ENCODE measurements at regions not wholly inside any gene's neighbourhood (a gene's known extent, or its start where the extent isn't known, plus 50 kb on each side); places are given as distances from the start of the nearest gene placed in this dataset.

DNA sequence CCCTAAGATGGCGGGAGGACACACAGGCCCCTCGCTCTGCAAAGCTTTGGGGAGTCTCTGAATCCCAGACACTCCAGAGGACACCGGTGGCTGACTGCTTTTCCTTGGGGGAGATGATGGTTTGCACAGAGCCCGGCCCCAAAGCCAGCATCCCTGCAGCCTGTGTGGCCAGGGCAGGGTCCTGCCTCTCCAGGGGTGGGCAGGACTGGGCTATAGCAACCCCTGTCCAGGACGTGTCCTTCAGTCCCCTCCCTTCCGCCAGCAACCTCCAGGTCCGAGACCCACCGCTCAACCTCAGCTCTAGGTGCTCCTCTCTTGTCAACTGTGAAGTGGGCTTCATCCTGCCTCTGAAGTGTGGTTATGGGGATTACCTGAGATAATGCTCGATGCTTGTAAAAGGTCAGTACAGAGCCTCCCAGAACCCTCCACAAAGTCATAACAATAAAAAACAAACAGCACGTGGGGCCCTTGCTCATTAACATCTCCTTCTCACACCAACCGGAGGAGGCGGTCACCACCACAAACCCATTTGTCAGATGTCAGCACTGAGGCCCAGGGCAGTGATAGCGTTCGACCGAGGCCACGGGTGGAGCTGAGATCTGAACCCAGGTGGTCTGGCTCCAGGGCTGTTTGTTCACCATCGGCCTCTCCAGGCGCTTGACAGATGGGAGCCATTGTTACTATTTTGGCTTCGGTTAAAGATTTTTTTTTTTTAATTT, 304.8 kb downstream of the IRF8 start:
- H3K9me3 ChIP-seq (ENCODE audit: insufficient read depth, low read depth, low read length) = no peaks in the 10 kb centered on the region
- WGBS = 83% methylated on average over 19 of the region's 19 CpGs
- H3K36me3 ChIP-seq (ENCODE audit: insufficient read depth, low read length) = no peaks in the 10 kb centered on the region
- peaks cover 6% of the 10 kb centered on the region; the same call in 1 of the 2 replicates for H3K4me1 ChIP-seq (ENCODE audit: insufficient read depth, low read length)
- H3K27ac ChIP-seq (ENCODE audit: low read depth, low read length) = no peak overlapping the region
- no peak overlapping the region for H3K4me3 ChIP-seq (ENCODE audit: low read length)
- H3K9ac ChIP-seq (ENCODE audit: low read depth, low read length) = no peak overlapping the region
- H3K27me3 ChIP-seq (ENCODE audit: insufficient read depth, low read length) = no peaks in the 10 kb centered on the region

DNA sequence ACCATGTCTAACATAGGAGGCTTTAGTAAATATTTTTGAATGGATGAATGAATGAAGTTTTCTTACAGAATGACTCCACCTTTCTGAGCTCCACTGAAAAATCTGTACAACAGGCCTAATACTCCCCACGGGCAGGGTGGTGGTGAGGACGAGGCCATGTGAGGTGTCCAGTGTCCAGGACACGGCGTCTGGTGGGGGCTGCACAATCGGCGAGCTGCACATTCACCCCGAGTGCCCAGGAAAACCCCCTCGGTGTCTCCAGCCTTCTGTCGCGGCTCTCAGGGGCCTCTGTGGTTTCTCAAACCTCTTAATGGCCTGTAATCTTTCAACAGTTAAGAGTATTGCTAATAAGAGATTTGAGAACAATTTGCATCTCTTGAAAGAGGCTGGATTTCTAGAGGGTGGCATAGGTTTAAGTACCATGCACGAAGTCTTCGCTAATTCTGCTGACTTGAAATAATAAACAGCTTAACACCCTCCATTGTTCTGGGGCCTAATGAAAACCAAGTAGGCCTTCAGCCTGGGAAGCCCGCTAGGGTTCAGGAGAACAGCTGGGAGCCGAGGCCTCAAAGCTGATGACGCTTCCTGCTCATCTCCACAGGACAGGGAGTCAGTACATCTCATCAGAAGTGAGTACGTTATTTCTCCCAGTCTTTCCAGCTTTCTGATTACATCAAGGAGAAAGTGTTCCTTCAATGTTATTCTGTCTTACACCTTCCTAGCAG, 304.6 kb upstream of the FOXF1 start:
- H3K9ac ChIP-seq (ENCODE audit: low read depth, low read length) = no peak overlapping the region
- H3K36me3 ChIP-seq (ENCODE audit: insufficient read depth, low read length) = no peaks in the 10 kb centered on the region
- no peaks in the 10 kb centered on the region for H3K9me3 ChIP-seq (ENCODE audit: insufficient read depth, low read depth, low read length)
- WGBS = 91% methylated on average over 16 of the region's 16 CpGs
- no peak overlapping the region for H3K4me3 ChIP-seq (ENCODE audit: low read length)
- no peak overlapping the region for H3K27ac ChIP-seq (ENCODE audit: low read depth, low read length)
- no peaks in the 10 kb centered on the region for H3K27me3 ChIP-seq (ENCODE audit: insufficient read depth, low read length)
- H3K4me1 ChIP-seq (ENCODE audit: insufficient read depth, low read length) = peaks cover 3% of the 10 kb centered on the region; the same call in 1 of the 2 replicates

DNA sequence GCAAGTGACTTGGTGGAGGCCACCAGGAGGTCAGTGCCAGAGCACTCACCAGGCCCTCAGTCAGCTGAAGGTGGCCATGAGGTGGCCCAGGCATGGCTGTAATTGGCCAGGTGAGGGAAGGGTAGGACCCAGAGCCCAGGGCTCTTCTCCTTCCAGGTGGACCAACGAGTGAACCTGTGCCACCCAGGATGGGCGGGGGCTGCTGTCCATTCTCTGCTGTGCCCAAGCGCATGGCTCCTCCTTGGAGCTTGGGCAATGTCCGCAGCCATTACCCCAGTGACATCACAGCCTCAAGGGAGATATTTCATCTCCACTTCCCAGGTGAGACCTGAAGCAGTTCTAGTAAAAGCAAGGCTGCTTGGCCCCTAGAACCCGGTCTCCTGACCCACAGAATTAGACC, 303.0 kb upstream of the FOXF1 start:
- H3K9ac ChIP-seq (ENCODE audit: low read depth, low read length) = no peak overlapping the region
- H3K27ac ChIP-seq (ENCODE audit: low read depth, low read length) = no peak overlapping the region
- H3K27me3 ChIP-seq (ENCODE audit: insufficient read depth, low read length) = no peaks in the 10 kb centered on the region
- H3K4me1 ChIP-seq (ENCODE audit: insufficient read depth, low read length) = no peaks in the 10 kb centered on the region
- 94% methylated on average over 5 of the region's 5 CpGs for WGBS
- H3K9me3 ChIP-seq (ENCODE audit: insufficient read depth, low read depth, low read length) = no peaks in the 10 kb centered on the region
- H3K36me3 ChIP-seq (ENCODE audit: insufficient read depth, low read length) = no peaks in the 10 kb centered on the region
- no peak overlapping the region for H3K4me3 ChIP-seq (ENCODE audit: low read length)

DNA sequence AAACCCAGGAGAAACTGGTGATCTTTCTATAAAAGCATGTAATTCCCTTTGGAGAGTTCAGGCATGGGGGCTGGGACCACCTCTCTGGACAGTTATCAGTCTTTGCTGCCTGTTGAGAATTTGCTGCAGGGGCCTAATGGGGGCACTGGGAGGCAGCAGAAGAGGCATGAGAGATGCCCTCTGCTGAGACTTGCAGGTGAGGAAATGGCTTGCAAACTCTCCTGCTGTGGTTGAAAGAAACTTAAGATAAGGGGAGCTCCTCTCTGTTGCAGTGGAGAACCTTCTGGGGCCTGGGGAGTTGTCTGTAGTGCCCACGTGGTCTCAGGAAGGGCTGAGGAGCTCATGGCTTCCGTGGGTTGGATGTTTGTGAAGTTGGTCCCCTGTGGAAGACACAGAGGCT, 301.1 kb upstream of the FOXF1 start:
- H3K36me3 ChIP-seq (ENCODE audit: insufficient read depth, low read length) = no peaks in the 10 kb centered on the region
- H3K27ac ChIP-seq (ENCODE audit: low read depth, low read length) = no peak overlapping the region
- H3K27me3 ChIP-seq (ENCODE audit: insufficient read depth, low read length) = no peaks in the 10 kb centered on the region
- H3K4me3 ChIP-seq (ENCODE audit: low read length) = no peak overlapping the region
- no peak overlapping the region for H3K9ac ChIP-seq (ENCODE audit: low read depth, low read length)
- WGBS = 65% methylated on average over 2 of the region's 2 CpGs
- no peaks in the 10 kb centered on the region for H3K4me1 ChIP-seq (ENCODE audit: insufficient read depth, low read length)
- H3K9me3 ChIP-seq (ENCODE audit: insufficient read depth, low read depth, low read length) = no peaks in the 10 kb centered on the region

DNA sequence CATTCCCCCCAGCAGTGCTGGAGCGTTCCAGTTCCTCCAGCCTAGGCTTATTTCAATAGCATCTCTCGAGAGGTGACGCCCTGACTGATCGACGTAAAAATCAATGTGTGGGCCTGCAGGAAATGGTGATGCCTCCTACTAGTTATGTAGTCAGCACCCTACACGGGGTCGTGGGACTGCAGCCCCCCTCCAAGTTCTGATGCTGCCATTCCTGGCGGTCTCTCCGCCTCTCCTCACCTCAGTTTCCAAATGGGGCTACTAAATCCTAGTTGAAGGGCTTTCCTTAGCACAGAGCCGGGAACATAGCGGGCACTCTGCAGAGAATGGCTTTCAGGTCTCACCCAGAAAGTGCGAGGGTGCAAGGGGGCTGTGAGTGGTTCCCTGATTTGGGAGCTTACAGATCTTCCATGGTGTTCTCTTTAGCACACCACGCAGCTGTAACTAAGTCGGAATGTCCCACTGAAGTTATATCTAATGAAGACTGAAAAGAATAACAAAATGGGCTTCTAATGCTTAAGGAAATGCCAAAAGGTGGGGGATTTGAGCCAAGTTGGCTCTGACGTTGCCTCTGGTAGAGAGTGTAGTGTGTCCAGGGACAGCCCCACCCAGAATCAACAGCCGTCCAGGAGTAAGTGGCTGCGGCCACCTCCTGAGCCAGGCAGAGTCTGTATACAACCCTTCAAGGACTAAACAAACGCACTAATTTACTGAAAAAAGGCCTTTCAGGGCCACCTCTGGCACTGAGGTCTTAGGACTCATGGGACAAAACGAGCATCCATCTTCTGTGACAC, 299.7 kb upstream of the FOXF1 start:
- Histone ChIP-seq H3K9me3 (ENCODE audit: insufficient read depth, low read depth, low read length) (no peaks in the 10 kb centered on the region), H3K4me1 (ENCODE audit: insufficient read depth, low read length) (no peaks in the 10 kb centered on the region), H3K36me3 (ENCODE audit: insufficient read depth, low read length) (no peaks in the 10 kb centered on the region), H3K9ac (ENCODE audit: low read depth, low read length) (no peak overlapping the region), H3K27me3 (ENCODE audit: insufficient read depth, low read length) (no peaks in the 10 kb centered on the region), H3K27ac (ENCODE audit: low read depth, low read length) (no peak overlapping the region), H3K4me3 (ENCODE audit: low read length) (no peak overlapping the region)
- 94% methylated on average over 19 of the region's 19 CpGs for WGBS

DNA sequence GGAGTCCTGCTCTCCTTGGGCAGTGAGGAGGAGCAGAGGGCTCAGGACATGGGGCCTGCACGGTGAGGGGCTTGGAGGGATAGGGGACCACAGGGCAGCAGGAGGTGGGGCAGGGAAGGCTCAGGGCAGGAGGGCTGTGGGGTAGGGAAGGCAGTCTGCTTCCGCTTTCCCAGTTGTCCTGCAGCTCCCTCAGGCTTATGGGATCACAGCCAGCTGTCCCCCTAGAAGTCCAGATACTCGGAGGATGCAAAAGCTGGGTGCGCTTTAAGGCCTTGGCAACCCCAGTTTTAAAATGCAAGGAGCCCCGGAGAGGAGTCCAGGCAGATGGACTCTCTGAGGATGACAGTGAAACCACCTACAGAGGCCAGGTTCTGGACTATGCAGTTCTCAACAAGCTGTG, 299.1 kb upstream of the FOXF1 start:
- H3K9ac ChIP-seq (ENCODE audit: low read depth, low read length) = no peak overlapping the region
- WGBS = 92% methylated on average over 5 of the region's 5 CpGs

DNA sequence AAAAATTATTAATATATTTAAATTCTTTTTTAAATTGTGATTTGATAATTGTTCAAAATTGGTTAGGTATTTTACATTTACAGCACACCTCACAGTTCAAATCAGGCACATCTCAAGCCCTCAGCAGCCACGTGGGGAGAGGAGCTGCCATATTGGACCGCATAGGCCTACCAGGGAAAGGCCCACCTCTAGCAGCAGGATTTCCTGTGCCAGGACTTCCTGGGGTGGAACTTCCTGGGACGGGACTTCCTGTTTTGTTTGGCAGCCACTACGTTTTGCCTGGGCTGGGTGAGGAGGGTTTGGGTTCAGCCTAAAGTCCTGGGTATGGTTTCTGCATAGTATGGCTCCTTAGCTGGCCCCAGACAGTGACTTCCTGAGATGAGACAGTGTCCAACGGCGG, 298.5 kb upstream of the FOXF1 start:
- Histone ChIP-seq H3K4me3 (ENCODE audit: low read length) (no peak overlapping the region), H3K27me3 (ENCODE audit: insufficient read depth, low read length) (no peaks in the 10 kb centered on the region), H3K27ac (ENCODE audit: low read depth, low read length) (no peak overlapping the region), H3K9me3 (ENCODE audit: insufficient read depth, low read depth, low read length) (no peaks in the 10 kb centered on the region), H3K4me1 (ENCODE audit: insufficient read depth, low read length) (no peaks in the 10 kb centered on the region), H3K9ac (ENCODE audit: low read depth, low read length) (no peak overlapping the region), H3K36me3 (ENCODE audit: insufficient read depth, low read length) (no peaks in the 10 kb centered on the region)
- 84% methylated on average over 4 of the region's 6 CpGs for WGBS

More for the DNA sequence above, 299.1 kb upstream of the FOXF1 start:
- no peak overlapping the region for H3K4me3 ChIP-seq (ENCODE audit: low read length)
- no peaks in the 10 kb centered on the region for H3K4me1 ChIP-seq (ENCODE audit: insufficient read depth, low read length)
- H3K36me3 ChIP-seq (ENCODE audit: insufficient read depth, low read length) = no peaks in the 10 kb centered on the region
- H3K27ac ChIP-seq (ENCODE audit: low read depth, low read length) = no peak overlapping the region
- no peaks in the 10 kb centered on the region for H3K27me3 ChIP-seq (ENCODE audit: insufficient read depth, low read length)
- H3K9me3 ChIP-seq (ENCODE audit: insufficient read depth, low read depth, low read length) = no peaks in the 10 kb centered on the region

DNA sequence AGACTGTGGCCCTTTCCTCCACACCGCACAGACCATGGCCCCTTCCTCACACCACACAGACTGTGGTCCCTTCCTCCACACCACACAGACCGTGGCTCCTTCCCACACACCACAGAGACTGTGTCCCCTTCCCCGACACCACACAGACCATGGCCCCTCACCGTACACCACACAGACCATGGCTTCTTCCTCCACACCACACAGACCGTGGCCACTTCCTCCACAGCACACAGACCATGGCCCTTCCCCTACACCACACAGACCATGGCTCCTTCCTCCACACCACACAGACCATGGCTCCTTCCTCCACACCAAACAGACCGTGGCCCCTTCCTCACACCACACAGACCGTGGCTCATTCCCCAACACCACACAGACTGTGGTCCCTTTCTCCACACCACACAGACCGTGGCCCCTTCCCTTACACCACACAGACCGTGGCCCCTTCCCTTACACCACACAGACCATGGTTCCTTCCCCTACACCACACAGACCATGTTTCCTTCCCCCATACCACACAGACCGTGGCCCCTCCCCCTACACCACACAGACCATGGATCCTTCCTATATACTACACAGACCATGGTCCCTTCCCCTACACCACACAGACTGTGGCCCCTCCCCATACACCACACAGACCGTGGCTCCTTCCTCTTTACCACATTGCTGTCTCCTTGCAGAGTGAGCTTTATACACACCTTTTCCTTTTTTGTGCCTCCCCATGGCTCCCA, 297.5 kb upstream of the FOXF1 start:
- H3K36me3 ChIP-seq (ENCODE audit: insufficient read depth, low read length) = no peaks in the 10 kb centered on the region
- H3K4me1 ChIP-seq (ENCODE audit: insufficient read depth, low read length) = no peaks in the 10 kb centered on the region
- 94% methylated on average over 11 of the region's 11 CpGs for WGBS

DNA sequence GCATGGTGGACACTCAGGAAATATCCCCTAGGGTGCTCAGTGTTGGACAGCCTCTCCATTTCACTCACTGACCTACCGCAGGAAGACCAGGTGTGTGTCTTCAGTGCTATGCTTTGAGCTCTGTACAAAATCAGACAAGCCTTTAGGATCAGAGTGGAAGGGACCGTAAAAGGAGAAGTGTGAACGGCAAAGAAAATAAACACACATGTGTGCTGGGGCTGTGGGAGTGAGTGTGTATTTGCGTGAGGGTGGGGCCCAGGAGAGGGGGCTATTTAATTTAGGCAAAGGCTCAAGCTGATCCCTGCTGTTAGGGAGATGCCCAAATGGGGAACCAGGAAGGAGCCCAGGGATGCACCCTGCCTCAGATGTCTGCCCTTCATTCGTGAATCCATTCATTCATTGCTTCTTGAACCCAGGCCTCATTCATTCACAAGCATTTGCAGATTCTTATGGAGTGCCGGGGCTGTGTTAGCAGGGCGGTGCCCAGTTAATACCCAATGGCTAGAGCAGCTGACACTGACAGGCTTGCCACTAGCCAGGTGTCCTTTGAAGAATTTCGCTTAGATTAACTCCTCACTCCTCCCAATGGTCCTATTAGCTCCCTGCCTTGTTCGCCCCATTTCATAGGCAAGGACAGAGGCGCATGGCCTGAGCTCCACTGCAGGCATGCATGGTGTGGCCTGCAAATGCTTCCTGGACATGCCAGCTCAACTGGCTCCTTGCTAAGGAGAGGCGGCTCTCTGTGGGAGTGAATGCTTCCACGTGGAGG, 296.7 kb upstream of the FOXF1 start:
- Histone ChIP-seq H3K36me3 (ENCODE audit: insufficient read depth, low read length) (no peaks in the 10 kb centered on the region), H3K4me1 (ENCODE audit: insufficient read depth, low read length) (no peaks in the 10 kb centered on the region), H3K9ac (ENCODE audit: low read depth, low read length) (no peak overlapping the region), H3K27ac (ENCODE audit: low read depth, low read length) (no peak overlapping the region), H3K9me3 (ENCODE audit: insufficient read depth, low read depth, low read length) (no peaks in the 10 kb centered on the region), H3K27me3 (ENCODE audit: insufficient read depth, low read length) (no peaks in the 10 kb centered on the region), H3K4me3 (ENCODE audit: low read length) (no peak overlapping the region)
- WGBS = 85% methylated on average over 12 of the region's 12 CpGs

More for the DNA sequence above, 297.5 kb upstream of the FOXF1 start:
- H3K4me3 ChIP-seq (ENCODE audit: low read length) = no peak overlapping the region
- H3K27me3 ChIP-seq (ENCODE audit: insufficient read depth, low read length) = no peaks in the 10 kb centered on the region
- H3K27ac ChIP-seq (ENCODE audit: low read depth, low read length) = no peak overlapping the region
- no peak overlapping the region for H3K9ac ChIP-seq (ENCODE audit: low read depth, low read length)
- no peaks in the 10 kb centered on the region for H3K9me3 ChIP-seq (ENCODE audit: insufficient read depth, low read depth, low read length)

All from HUES64 (cell line).